Cardiac fibroblast (primary cell): ENCODE measurements at regions not wholly inside any gene's neighbourhood (a gene's known extent, or its start where the extent isn't known, plus 50 kb on each side); places are given as distances from the start of the nearest gene placed in this dataset.

Experiments
- DNase-seq, 2 donors: peaks; one replicate each; pipeline versions ENCODE4 v3.0.0 to v3.0.0-alpha.2; 2010; ENCODE audit warnings: low read depth in 2 of 2
- H3K4me3 ChIP-seq, 2 donors: replicated peaks in 1 of 2; 1 replicate in 1 of 2; 2 replicates in 1 of 2; pipeline ENCODE4 v1.5.1; 2011; ENCODE audit warnings: low read depth in 2 of 2, low read length in 2 of 2, mild to moderate bottlenecking in 2 of 2, moderate library complexity in 1 of 2
- TF ChIP-seq, protein P1 (sequence below): IDR thresholded peaks from one replicate; pipeline ENCODE4 v1.5.1; 2011; ENCODE audit warnings: low read depth, mild to moderate bottlenecking, low read length, inconsistent platforms

DNA sequence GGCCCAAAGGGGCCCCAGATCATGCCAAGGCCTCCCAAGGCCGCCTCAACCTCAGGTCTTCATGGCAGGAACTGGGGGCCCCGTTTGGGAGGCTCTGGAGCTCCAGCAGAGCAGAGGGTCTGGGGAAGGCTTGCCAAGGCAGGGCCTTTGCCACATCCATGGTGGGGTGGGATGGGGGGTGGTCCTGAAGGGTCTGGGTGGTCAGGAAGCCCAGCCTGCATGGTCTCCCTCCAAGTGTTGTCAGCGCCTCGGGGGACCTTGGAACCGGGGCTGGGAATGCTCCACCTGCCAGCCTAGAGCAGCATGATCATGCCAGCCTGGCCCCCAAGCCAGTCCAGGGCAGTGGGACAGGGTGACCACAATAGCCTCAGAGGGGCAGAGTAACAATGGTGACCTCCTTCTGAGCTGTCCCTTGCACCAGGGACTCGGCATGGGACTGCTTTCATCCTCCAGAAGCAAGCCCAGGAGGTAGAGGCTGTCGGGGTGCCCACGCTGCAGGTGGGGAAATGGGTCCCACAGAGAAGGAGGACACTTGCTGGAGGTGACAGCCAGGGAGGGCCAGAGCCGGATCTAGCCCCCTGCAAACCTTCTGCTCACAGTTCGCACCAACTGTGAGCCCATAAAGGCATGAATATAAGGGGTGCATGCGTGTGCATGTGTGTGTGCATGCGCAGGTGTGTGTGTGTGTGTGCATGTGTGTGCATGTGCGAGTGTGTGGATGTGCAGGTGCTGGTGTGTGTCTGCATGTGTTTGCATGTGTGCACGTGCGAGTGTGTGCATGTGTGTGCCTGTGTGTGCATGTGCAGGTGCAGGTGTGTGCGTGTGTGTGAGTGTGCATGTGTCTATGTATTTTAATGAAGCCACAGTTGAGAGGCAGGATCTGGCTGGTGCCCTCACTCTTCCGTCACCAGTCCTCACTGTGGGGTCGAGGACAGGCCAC lies 63.8 kb downstream of the MYEOV start:
- TF ChIP-seq, protein P1, sequence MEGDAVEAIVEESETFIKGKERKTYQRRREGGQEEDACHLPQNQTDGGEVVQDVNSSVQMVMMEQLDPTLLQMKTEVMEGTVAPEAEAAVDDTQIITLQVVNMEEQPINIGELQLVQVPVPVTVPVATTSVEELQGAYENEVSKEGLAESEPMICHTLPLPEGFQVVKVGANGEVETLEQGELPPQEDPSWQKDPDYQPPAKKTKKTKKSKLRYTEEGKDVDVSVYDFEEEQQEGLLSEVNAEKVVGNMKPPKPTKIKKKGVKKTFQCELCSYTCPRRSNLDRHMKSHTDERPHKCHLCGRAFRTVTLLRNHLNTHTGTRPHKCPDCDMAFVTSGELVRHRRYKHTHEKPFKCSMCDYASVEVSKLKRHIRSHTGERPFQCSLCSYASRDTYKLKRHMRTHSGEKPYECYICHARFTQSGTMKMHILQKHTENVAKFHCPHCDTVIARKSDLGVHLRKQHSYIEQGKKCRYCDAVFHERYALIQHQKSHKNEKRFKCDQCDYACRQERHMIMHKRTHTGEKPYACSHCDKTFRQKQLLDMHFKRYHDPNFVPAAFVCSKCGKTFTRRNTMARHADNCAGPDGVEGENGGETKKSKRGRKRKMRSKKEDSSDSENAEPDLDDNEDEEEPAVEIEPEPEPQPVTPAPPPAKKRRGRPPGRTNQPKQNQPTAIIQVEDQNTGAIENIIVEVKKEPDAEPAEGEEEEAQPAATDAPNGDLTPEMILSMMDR: no peak
- H3K4me3 ChIP-seq: no peak overlapping the region
- DNase-seq: no peak

DNA sequence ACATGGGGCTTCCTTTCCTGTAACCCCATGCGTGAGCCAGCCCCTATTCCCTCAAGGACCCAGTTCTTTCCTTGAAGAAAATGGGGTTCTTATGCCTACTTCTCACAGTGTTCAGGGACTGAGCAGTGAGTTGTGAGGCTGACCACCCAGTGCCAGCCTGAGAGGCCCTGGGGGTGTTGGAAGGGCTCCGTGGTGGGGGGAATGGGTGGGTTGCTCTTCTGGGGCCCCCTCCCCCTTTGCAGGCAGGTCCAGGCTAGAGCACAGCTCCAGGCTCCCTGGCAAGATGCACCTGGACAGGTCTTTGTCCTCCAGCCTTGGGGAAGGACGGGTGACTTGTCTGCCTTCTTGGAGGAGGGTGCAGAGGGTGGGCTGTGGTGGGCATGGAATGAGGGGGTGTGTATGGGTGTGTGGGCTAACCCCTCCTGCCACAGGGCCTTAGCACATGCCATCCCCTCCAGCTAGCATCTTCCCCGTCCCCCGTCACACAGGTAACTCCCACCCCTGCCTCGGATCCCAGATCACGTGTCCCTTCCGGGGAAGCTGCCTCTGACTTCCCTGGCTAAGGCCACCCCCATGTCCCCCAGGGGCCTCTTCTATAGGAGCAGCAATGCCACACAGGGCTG lies 64.6 kb downstream of the MYEOV start:
- TF ChIP-seq, protein P1: no peak
- no peak for DNase-seq
- no peak overlapping the region for H3K4me3 ChIP-seq

DNA sequence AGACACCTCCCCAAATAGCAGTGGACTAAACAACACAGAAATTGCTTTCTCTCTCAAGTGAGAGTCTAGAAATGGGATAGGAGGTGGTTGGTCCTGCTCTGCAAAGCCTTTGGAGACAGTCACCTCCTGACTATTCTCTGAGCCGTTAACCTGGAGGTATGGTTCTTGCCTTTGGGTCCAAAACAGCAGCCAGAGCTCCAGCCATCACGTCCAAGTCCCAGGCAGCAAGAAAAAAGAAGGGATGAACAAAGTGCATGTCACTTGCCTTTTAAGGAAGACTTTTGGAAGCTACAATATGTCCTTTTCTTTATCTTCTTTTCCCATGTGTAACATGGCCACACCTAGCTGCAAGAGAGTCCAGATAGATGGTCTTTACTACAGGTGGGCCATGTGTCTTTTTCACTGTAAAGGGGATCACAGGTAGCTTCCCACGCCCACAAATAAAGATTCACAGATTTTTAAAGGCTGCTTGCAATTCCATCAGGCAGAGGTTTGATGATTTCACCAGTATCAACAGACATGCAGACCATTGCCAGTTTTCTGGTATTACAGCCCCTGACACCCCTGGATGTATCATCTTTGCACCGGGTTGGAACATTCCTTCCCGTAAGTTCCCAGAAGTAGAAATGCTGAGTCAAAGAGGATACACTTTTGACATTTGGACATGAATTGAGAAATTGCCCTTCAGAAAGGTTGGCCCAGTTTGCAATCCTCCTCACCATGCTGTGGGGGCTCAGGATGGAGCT lies 66.0 kb downstream of the MYEOV start:
- peak; percentile 58 to 85 for DNase-seq
- TF ChIP-seq, protein P1: no peak
- H3K4me3 ChIP-seq: no peak overlapping the region

- no peak overlapping the region for H3K4me3 ChIP-seq
- no peak for DNase-seq
- TF ChIP-seq, protein P1: no peak
Measured at GRCh38 chr11:69360606-69361005, 66.7 kb downstream of the MYEOV start.

- TF ChIP-seq, protein P1: no peak
- no peak for DNase-seq
- H3K4me3 ChIP-seq: no peak overlapping the region
Measured at GRCh38 chr11:69361048-69361447, 67.1 kb downstream of the MYEOV start.

DNA sequence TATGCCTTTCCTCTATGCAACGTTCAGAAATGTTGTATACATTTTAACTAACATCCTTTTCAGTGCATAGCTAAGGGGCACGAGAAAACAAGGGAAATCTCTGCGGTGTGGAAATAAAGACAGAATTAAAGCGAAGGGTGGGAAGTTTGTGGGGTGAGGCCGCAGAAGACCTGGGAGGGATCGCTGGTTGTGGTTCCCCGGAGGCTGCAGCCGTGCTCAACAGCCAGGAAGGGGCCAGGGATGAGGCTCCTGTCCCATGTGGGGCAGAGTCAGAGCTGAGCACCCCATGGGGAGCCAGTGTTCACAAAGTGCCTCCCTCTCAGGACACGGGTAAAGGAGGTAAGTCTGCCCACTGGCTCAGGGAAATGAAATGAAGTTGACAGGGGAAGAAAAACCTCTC lies 67.5 kb downstream of the MYEOV start:
- no peak overlapping the region for H3K4me3 ChIP-seq
- DNase-seq: no peak
- TF ChIP-seq, protein P1: no peak
